GM12872 (cell line): ENCODE measurements at regions not wholly inside any gene's neighbourhood (a gene's known extent, or its start where the extent isn't known, plus 50 kb on each side); places are given as distances from the start of the nearest gene placed in this dataset.

ENCODE experiments used
- TF ChIP-seq, protein P1 (sequence below): IDR thresholded peaks from 3 replicates; pipeline ENCODE4 v1.5.1; 2011; ENCODE audit warnings: low read depth, mild to moderate bottlenecking, low read length, moderate library complexity; ENCODE audit not compliant: insufficient read depth

DNA sequence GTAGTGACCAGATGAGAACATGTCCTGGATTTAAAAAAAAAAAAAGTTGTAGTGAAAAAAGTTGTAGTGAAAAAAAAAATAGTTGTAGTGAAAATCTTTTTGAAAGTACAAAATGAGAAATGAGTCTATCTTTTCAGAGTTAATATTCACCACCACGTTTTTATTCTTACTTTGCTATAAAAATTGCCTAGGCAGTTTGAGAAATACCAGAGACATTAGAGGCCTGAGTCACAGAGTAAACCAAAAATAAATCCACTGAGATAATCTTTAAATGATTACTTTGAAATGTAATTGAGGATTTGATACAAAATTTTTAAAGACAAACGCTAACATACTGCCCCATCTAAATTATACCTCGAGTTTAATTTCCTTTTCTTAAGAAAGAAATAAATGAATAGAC is 101.2 kb upstream of the TIAM2 start:
- TF ChIP-seq, protein P1, sequence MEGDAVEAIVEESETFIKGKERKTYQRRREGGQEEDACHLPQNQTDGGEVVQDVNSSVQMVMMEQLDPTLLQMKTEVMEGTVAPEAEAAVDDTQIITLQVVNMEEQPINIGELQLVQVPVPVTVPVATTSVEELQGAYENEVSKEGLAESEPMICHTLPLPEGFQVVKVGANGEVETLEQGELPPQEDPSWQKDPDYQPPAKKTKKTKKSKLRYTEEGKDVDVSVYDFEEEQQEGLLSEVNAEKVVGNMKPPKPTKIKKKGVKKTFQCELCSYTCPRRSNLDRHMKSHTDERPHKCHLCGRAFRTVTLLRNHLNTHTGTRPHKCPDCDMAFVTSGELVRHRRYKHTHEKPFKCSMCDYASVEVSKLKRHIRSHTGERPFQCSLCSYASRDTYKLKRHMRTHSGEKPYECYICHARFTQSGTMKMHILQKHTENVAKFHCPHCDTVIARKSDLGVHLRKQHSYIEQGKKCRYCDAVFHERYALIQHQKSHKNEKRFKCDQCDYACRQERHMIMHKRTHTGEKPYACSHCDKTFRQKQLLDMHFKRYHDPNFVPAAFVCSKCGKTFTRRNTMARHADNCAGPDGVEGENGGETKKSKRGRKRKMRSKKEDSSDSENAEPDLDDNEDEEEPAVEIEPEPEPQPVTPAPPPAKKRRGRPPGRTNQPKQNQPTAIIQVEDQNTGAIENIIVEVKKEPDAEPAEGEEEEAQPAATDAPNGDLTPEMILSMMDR = no peak

DNA sequence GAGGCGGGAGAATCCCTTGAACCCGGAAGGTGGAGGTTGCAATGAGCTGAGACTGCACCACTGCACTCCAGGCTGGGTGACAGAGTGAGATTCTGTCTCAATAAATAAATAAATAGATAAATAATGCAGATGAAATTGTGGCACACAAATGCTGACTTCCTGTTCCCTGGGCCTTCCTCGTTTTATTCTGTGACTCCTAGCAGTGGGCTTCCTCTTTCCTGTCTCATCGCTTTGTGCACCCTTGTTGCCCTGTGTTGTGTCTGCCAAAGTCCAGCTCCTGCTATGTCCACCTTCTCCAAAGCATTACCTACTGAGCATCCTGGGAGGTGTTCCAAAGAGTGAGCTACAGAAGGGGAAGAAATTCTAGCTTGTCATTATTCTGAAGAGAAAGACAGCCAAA is 100.2 kb upstream of the TIAM2 start:
- TF ChIP-seq, protein P1 = no peak

DNA sequence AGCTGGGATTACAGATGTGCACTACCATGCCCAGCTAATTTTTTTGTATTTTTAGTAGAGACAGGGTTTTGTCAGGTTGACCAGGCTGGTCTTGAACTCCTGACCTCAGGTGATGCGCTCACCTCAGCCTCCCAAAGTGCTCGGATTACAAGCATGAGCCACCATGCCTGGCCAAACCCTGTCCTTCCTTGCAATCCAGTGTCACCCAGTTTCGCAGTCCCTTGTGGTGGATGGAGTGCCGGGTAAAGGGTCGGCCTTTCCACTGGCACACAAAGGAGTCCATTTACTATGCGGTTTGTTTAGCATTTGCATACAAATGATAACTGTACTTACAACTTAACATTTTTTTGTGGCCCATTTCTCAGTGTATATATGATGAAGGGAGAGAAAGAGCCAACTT is 99.3 kb upstream of the TIAM2 start:
- TF ChIP-seq, protein P1 = no peak

DNA sequence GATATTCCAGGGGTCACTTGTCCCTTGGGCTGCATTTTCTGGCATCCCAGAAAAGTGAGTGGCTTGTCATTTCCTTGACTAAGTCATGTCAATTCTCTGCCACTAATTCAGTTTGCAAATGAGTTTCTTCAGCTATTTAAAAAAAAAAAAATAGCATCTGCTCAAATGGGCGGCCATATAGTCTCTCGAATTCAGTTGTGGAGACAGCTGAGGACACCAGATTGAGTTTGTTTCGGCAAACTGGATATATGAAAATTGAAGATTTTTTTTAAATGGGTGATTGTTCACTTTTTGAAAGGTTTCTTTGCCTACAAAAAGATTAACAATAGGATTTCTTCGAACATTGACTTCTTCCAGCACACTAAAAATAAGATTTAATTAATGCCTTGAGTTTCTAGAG is 96.3 kb upstream of the TIAM2 start:
- TF ChIP-seq, protein P1 = no peak

DNA sequence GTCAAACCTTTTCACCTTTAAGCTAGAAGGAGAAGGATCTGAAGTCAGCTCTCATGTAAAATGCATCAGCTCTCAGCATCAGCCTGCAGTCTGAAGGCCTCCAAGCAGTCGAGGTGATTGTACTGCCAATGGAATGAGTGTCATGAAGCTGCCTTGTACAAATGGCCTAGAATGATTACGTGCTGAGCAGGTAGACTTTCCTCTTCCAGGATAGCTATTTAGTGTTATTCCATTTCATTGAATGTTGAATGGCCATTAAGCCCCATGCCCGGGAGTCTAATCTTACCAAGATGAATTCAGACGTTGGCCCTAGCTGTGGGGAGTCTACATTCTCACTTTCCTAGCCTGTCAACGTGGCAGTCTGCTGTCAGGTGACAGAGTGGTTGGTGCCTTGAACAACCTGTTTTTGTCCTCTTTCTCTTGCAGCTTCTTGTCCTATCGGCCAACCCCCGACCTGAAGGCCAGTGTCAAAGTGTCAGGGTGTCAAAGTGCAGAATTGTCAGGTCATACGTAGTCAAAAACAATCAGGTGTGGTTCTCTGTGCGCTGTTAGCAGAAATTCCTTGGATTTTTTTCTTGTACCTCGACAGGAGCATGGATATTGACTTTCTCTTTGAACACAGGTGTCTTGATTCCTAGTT is 95.2 kb upstream of the TIAM2 start:
- TF ChIP-seq, protein P1 = no peak

DNA sequence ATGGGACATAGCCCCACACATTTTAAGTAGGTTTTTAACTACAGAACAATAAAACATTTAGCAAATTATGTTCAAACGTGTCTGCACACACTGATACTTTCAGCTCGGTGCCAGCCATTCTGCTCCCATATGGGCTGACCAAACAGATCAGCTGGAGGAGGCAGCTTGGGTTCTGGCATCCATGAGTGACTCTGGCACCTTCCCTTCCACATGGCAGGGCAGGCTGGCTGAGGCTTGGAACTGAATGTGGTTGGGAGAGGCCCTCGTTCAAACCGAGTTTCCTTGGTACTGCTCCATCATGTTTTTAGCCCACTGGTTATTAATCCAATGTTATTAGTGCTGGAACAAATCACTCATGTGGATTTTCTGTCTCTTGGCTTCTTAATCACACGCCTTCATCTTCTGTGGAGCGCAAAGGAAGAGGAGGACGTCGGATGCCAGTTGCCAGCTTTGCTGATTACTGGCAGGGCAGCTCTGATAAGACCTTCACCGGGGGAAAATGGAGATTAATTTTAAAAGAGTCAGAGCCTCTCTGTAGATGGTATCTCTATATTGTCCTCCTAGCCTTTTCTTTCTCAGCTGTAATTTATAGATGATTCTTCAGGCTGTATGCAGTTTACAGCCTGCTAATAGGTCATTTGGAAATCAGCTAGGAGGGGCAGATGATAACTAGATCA is 93.1 kb upstream of the TIAM2 start:
- TF ChIP-seq, protein P1 = no peak

DNA sequence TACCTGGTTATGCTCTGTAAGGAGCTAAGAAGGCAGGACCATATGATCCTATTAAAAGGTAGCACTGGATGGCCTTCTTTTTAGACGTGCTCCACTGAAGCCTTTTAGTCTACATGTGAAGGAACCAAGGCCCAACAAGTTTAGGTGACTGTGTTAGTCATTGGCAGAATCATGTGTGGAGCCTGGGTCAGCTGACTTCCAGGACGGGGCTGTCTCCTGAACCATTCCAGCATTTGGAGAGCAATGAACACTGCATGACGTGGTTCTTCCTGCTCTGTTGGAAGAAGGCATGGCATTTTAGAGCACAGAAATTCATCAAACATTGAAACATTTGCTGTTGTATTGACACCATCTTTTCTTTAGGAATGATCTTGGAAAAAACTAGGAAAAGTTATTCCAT is 87.8 kb upstream of the TIAM2 start:
- TF ChIP-seq, protein P1 = no peak
